IMR-90 (cell line): ENCODE measurements at regions not wholly inside any gene's neighbourhood (a gene's known extent, or its start where the extent isn't known, plus 50 kb on each side); places are given as distances from the start of the nearest gene placed in this dataset.

Source experiments
- ATAC-seq: fragments of 200-7000 bp; cut with Tn5 transposase; 2 replicates; pipeline ENCODE4 v1.9.1; 2020; ENCODE audit warnings: low read depth, mild to moderate bottlenecking, moderate library complexity
- BruUV-seq: library from RNA; stranded (reverse); fragments of 400-500 nt; replicated peaks from 2 replicates; lab custom pipeline; 2021; lab: Mats Ljungman, UMichigan
- CTCF ChIA-PET: fragments of 300-600 bp; formaldehyde crosslinking; extraction: SDS; loops from one replicate; lab custom pipeline; 2021; ENCODE audit warnings: antibody characterized with exemption; lab: Yijun Ruan, JAX
- POLR2A ChIA-PET: fragments of 300-600 bp; sonication (Branson Sonifier 250); formaldehyde crosslinking; loops from one replicate; lab custom pipeline; 2022; ENCODE audit warnings: antibody characterized with exemption; ENCODE audit not compliant: unreplicated experiment; lab: Charles Lee
- DNase-seq: peaks from one replicate; pipeline ENCODE4 v3.0.0; 2013
- H2AFZ ChIP-seq: replicated peaks from 2 replicates; pipeline ENCODE3; 2013; ENCODE audit warnings: low read length, mild to moderate bottlenecking; ENCODE audit not compliant: poor library complexity
- H2AK5ac ChIP-seq: 2 replicates; pipeline ENCODE4 v1.6.1; 2013; ENCODE audit warnings: low read depth, low read length, inconsistent platforms
- H2AK9ac ChIP-seq: replicated peaks from 2 replicates; pipeline ENCODE3; 2013; ENCODE audit warnings: mild to moderate bottlenecking, low read depth, low read length, moderate library complexity; ENCODE audit not compliant: poor library complexity
- H2BK120ac ChIP-seq: 2 replicates; pipeline ENCODE4 v1.6.1; 2013; ENCODE audit warnings: low read depth, low read length, inconsistent platforms
- H2BK15ac ChIP-seq: 3 replicates; pipeline ENCODE4 v1.6.1; 2013; ENCODE audit warnings: low read depth, low read length, inconsistent platforms
- H2BK20ac ChIP-seq: 2 replicates; pipeline ENCODE4 v1.6.1; 2013; ENCODE audit warnings: low read depth, mild to moderate bottlenecking, inconsistent platforms, low read length, moderate library complexity
- H2BK5ac ChIP-seq: 2 replicates; pipeline ENCODE4 v1.6.1; 2013; ENCODE audit warnings: mild to moderate bottlenecking, low read depth, low read length, inconsistent platforms; ENCODE audit not compliant: poor library complexity, severe bottlenecking
- H3K14ac ChIP-seq: replicated peaks from 2 replicates; pipeline ENCODE4 v1.6.1; 2013; ENCODE audit warnings: low read depth, low read length, inconsistent platforms
- H3K18ac ChIP-seq: 2 replicates; pipeline ENCODE4 v1.6.1; 2013; ENCODE audit warnings: low read depth, low read length, control low read depth
- H3K23ac ChIP-seq: 2 replicates; pipeline ENCODE4 v1.6.1; 2013; ENCODE audit warnings: low read depth, low read length, inconsistent platforms
- H3K27ac ChIP-seq: 2 replicates; pipeline ENCODE4 v1.5.1; 2013; ENCODE audit warnings: mild to moderate bottlenecking, control low read depth, low read length; ENCODE audit not compliant: insufficient read depth
- H3K27me3 ChIP-seq: 2 replicates; pipeline ENCODE4 v1.6.1; 2013; ENCODE audit warnings: low read length; ENCODE audit not compliant: control insufficient read depth, insufficient read depth
- H3K36me3 ChIP-seq: 2 replicates; pipeline ENCODE4 v1.6.1; 2013; ENCODE audit warnings: low read length, mixed read lengths; ENCODE audit not compliant: control insufficient read depth, insufficient read depth
- H3K4ac ChIP-seq: 2 replicates; pipeline ENCODE4 v1.6.1; 2013; ENCODE audit warnings: low read depth, low read length, inconsistent platforms
- H3K4me1 ChIP-seq: 2 replicates; pipeline ENCODE4 v1.6.1; 2013; ENCODE audit warnings: low read length, mixed read lengths; ENCODE audit not compliant: control insufficient read depth, insufficient read depth
- H3K4me2 ChIP-seq: 2 replicates; pipeline ENCODE4 v1.6.1; 2013; ENCODE audit warnings: low read depth, mild to moderate bottlenecking, control low read depth, low read length, moderate library complexity
- H3K4me3 ChIP-seq: 2 replicates; pipeline ENCODE4 v1.5.1; 2013; ENCODE audit warnings: low read depth, mild to moderate bottlenecking, control low read depth, low read length, moderate library complexity; ENCODE audit not compliant: insufficient read depth
- H3K56ac ChIP-seq: 2 replicates; pipeline ENCODE4 v1.6.1; 2013; ENCODE audit warnings: low read length, inconsistent platforms; ENCODE audit not compliant: insufficient read depth; ENCODE audit errors: extremely low read depth
- H3K79me1 ChIP-seq, 2 experiments: 2 replicates each; pipeline ENCODE4 v1.6.1; 2013; ENCODE audit warnings: low read length in 2 of 2, inconsistent platforms in 1 of 2, low read depth in 1 of 2
- H3K9ac ChIP-seq: 2 replicates; pipeline ENCODE4 v1.6.1; 2013; ENCODE audit warnings: low read depth, low read length, control low read depth
- H3K9me1 ChIP-seq: 2 replicates; pipeline ENCODE4 v1.6.1; 2013; ENCODE audit warnings: low read length, inconsistent platforms; ENCODE audit not compliant: insufficient read depth
- H3K9me3 ChIP-seq: 2 replicates; pipeline ENCODE4 v1.6.1; 2013; ENCODE audit warnings: low read length; ENCODE audit not compliant: control insufficient read depth, insufficient read depth
- H4K20me1 ChIP-seq: 2 replicates; pipeline ENCODE4 v1.6.1; 2013; ENCODE audit warnings: low read length, inconsistent platforms; ENCODE audit not compliant: insufficient read depth
- H4K5ac ChIP-seq: 2 replicates; pipeline ENCODE4 v1.6.1; 2013; ENCODE audit warnings: mild to moderate bottlenecking, low read depth, low read length, control low read depth
- H4K8ac ChIP-seq, 2 experiments: 2 replicates each; pipeline ENCODE4 v1.6.1; 2013; ENCODE audit warnings: low read depth in 2 of 2, low read length in 2 of 2, control low read depth in 1 of 2, inconsistent platforms in 1 of 2
- H4K91ac ChIP-seq: 2 replicates; pipeline ENCODE4 v1.6.1; 2013; ENCODE audit warnings: low read depth, low read length, inconsistent platforms; ENCODE audit not compliant: insufficient read depth
- BHLHE40 ChIP-seq: fragments of 150-350 bp; IDR thresholded peaks from 2 replicates; pipeline ENCODE4 v1.6.1; 2016; ENCODE audit warnings: mild to moderate bottlenecking, low read depth, low read length
- CEBPB ChIP-seq: IDR thresholded peaks from 2 replicates; pipeline ENCODE4 v1.6.1; 2012; ENCODE audit warnings: low read depth, low read length, improper control_type of control experiment
- CHD1 ChIP-seq: IDR thresholded peaks from 2 replicates; pipeline ENCODE4 v1.6.1; 2012; ENCODE audit warnings: low read depth, low read length, improper control_type of control experiment
- FOS ChIP-seq: fragments of 150-350 bp; IDR thresholded peaks from 2 replicates; pipeline ENCODE4 v1.6.1; 2016; ENCODE audit warnings: low read depth, low read length
- MAFK ChIP-seq: IDR thresholded peaks from 2 replicates; pipeline ENCODE4 v1.6.1; 2012; ENCODE audit warnings: low read depth, low read length, improper control_type of control experiment
- MAZ ChIP-seq: IDR thresholded peaks from 2 replicates; pipeline ENCODE4 v1.6.1; 2012; ENCODE audit warnings: low read depth, mild to moderate bottlenecking, low read length, improper control_type of control experiment, moderate library complexity, borderline replicate concordance
- MXI1 ChIP-seq: IDR thresholded peaks from 2 replicates; pipeline ENCODE4 v1.6.1; 2012; ENCODE audit warnings: low read depth, mild to moderate bottlenecking, low read length, moderate library complexity, borderline replicate concordance
- NFE2L2 ChIP-seq: fragments of 150-350 bp; IDR thresholded peaks from 2 replicates; pipeline ENCODE4 v1.6.1; 2016; ENCODE audit warnings: low read depth, mild to moderate bottlenecking, low read length
- POLR2A ChIP-seq: IDR thresholded peaks from 2 replicates; pipeline ENCODE4 v1.6.1; 2012; ENCODE audit warnings: mild to moderate bottlenecking, low read depth, low read length
- RAD21 ChIP-seq: IDR thresholded peaks from 2 replicates; pipeline ENCODE4 v1.6.1; 2012; ENCODE audit warnings: low read length, improper control_type of control experiment
- RCOR1 ChIP-seq: IDR thresholded peaks from 2 replicates; pipeline ENCODE4 v1.6.1; 2012; ENCODE audit warnings: mild to moderate bottlenecking, low read length, improper control_type of control experiment; ENCODE audit not compliant: insufficient replicate concordance
- RFX5 ChIP-seq: IDR thresholded peaks from 2 replicates; pipeline ENCODE4 v1.8.0; 2012; ENCODE audit warnings: low read depth, mild to moderate bottlenecking, low read length, moderate library complexity
- SMC3 ChIP-seq: fragments of 150-350 bp; IDR thresholded peaks from 2 replicates; pipeline ENCODE4 v1.6.1; 2016; ENCODE audit warnings: low read depth, mild to moderate bottlenecking, antibody characterized with exemption, low read length, moderate library complexity
- USF2 ChIP-seq: fragments of 150-350 bp; IDR thresholded peaks from 2 replicates; pipeline ENCODE4 v1.6.1; 2017; ENCODE audit warnings: mild to moderate bottlenecking, antibody characterized with exemption, low read length, low read depth
- dilution Hi-C: fragments of 300-500 bp; cut with HindIII; formaldehyde crosslinking; loops from one replicate; pipeline ENCODE4 v1.14.3; 2018; ENCODE audit warnings: low sequenced_read_pairs; ENCODE audit not compliant: unreplicated experiment
- in situ Hi-C: fragments of 300-500 bp; cut with MboI; formaldehyde crosslinking; loops from 3 replicates; pipeline ENCODE4 v1.14.3; 2019; ENCODE audit warnings: low sequenced_read_pairs, inconsistent platforms, mixed read lengths
- intact Hi-C: fragments of 100-400 bp; cut with micrococcal nuclease; formaldehyde crosslinking; loops from 2 replicates; pipeline ENCODE4 v1.10.0; 2022
- TF ChIP-seq, protein P1 (sequence below): conservative IDR thresholded peaks from 2 replicates; pipeline ENCODE4 v1.5.1; 2012; ENCODE audit warnings: mild to moderate bottlenecking, low read depth, low read length, improper control_type of control experiment
- TF ChIP-seq, protein P2 (sequence below): fragments of 150-350 bp; IDR thresholded peaks from 2 replicates; pipeline ENCODE4 v1.6.1; 2016; ENCODE audit warnings: low read depth, mild to moderate bottlenecking, low read length, moderate library complexity, borderline replicate concordance

- H4K20me1 ChIP-seq = no peaks in the 10 kb centered on the region
- intact Hi-C loops = no loop called here
- H2BK20ac ChIP-seq = no peak overlapping the region
- in situ Hi-C loops = no loop called here
- H3K4me2 ChIP-seq = no peak overlapping the region
- H3K4ac ChIP-seq = no peak overlapping the region
- no peak overlapping the region for H3K18ac ChIP-seq
- H2BK120ac ChIP-seq = no peak overlapping the region
- no peaks in the 10 kb centered on the region for H3K36me3 ChIP-seq
- POLR2A ChIA-PET = no interaction called here
- no peak overlapping the region for H2AK9ac ChIP-seq
- H3K27me3 ChIP-seq = no peaks in the 10 kb centered on the region
- H3K9ac ChIP-seq = no peak overlapping the region
- BruUV-seq = no TSS peak
- no peak overlapping the region for H2BK15ac ChIP-seq
- no peak overlapping the region for H3K23ac ChIP-seq
- no peak overlapping the region for H2AFZ ChIP-seq
- no peak overlapping the region for H3K4me3 ChIP-seq
- H3K56ac ChIP-seq = no peak overlapping the region
- TF ChIP-seq USF2 (no peak), FOS (no peak), BHLHE40 (no peak), POLR2A (no peak), CEBPB (no peak), SMC3 (no peak), NFE2L2 (no peak), MXI1 (no peak), RCOR1 (no peak), RAD21 (no peak), CHD1 (no peak), RFX5 (no peak), MAFK (no peak), MAZ (no peak)
- TF ChIP-seq, protein P1, sequence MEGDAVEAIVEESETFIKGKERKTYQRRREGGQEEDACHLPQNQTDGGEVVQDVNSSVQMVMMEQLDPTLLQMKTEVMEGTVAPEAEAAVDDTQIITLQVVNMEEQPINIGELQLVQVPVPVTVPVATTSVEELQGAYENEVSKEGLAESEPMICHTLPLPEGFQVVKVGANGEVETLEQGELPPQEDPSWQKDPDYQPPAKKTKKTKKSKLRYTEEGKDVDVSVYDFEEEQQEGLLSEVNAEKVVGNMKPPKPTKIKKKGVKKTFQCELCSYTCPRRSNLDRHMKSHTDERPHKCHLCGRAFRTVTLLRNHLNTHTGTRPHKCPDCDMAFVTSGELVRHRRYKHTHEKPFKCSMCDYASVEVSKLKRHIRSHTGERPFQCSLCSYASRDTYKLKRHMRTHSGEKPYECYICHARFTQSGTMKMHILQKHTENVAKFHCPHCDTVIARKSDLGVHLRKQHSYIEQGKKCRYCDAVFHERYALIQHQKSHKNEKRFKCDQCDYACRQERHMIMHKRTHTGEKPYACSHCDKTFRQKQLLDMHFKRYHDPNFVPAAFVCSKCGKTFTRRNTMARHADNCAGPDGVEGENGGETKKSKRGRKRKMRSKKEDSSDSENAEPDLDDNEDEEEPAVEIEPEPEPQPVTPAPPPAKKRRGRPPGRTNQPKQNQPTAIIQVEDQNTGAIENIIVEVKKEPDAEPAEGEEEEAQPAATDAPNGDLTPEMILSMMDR = no peak
- TF ChIP-seq, protein P2, sequence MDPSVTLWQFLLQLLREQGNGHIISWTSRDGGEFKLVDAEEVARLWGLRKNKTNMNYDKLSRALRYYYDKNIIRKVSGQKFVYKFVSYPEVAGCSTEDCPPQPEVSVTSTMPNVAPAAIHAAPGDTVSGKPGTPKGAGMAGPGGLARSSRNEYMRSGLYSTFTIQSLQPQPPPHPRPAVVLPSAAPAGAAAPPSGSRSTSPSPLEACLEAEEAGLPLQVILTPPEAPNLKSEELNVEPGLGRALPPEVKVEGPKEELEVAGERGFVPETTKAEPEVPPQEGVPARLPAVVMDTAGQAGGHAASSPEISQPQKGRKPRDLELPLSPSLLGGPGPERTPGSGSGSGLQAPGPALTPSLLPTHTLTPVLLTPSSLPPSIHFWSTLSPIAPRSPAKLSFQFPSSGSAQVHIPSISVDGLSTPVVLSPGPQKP = no peak
- ATAC-seq (no peak), DNase-seq (no peak)
- no peaks in the 10 kb centered on the region for H3K4me1 ChIP-seq
- H4K91ac ChIP-seq = no peak overlapping the region
- no peaks in the 10 kb centered on the region for H3K79me1 ChIP-seq
- no peaks in the 10 kb centered on the region for H3K9me1 ChIP-seq
- no peak overlapping the region for H4K5ac ChIP-seq
- H3K27ac ChIP-seq = no peak overlapping the region
- dilution Hi-C loops = no loop called here
- no peak overlapping the region for H2AK5ac ChIP-seq
- H4K8ac ChIP-seq = no peak overlapping the region
- CTCF ChIA-PET = interaction anchor here (1.1 kb wide), 1 partner anchor 12 kb away, joined by 3 read pairs; no protein-coding TSS in a partner anchor
- H3K9me3 ChIP-seq = no peaks in the 10 kb centered on the region
- H3K14ac ChIP-seq = no peak overlapping the region
- no peak overlapping the region for H2BK5ac ChIP-seq
Measured at GRCh38 chr1:209196140-209196539, 387.4 kb upstream of the CAMK1G start.
